ENCODE measurements at regions not wholly inside any gene's neighbourhood (a gene's known extent, or its start where the extent isn't known, plus 50 kb on each side); places are given as distances from the start of the nearest gene placed in this dataset.

GRCh38 chr9:111120526-111120925, 82.3 kb upstream of the LPAR1 start:
- TF ChIP-seq, protein P1, sequence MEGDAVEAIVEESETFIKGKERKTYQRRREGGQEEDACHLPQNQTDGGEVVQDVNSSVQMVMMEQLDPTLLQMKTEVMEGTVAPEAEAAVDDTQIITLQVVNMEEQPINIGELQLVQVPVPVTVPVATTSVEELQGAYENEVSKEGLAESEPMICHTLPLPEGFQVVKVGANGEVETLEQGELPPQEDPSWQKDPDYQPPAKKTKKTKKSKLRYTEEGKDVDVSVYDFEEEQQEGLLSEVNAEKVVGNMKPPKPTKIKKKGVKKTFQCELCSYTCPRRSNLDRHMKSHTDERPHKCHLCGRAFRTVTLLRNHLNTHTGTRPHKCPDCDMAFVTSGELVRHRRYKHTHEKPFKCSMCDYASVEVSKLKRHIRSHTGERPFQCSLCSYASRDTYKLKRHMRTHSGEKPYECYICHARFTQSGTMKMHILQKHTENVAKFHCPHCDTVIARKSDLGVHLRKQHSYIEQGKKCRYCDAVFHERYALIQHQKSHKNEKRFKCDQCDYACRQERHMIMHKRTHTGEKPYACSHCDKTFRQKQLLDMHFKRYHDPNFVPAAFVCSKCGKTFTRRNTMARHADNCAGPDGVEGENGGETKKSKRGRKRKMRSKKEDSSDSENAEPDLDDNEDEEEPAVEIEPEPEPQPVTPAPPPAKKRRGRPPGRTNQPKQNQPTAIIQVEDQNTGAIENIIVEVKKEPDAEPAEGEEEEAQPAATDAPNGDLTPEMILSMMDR (IDR thresholded peaks at IDR 0.05): no peak
- Histone ChIP-seq H3K27me3 (no peaks in the 10 kb centered on the region), H3K4me1 (no peaks in the 10 kb centered on the region), H3K9me3 (peaks cover 0 to 16% (median 0%) of the 10 kb centered on the region in 3 donors), H3K36me3 (replicated peaks in 1 of 2; ENCODE audit: insufficient read depth in 1 of 2, low read depth in 2 of 2) (no peaks in the 10 kb centered on the region), H3K27ac (no peak overlapping the region), H3K4me3 (no peak overlapping the region)
- no peak for ATAC-seq
- no peak for DNase-seq
- 61 to 62% methylated on average over 4 of the region's 4 CpGs for WGBS, 2 donors
- intact Hi-C loops (cut with DNase I): no loop called here

DNA sequence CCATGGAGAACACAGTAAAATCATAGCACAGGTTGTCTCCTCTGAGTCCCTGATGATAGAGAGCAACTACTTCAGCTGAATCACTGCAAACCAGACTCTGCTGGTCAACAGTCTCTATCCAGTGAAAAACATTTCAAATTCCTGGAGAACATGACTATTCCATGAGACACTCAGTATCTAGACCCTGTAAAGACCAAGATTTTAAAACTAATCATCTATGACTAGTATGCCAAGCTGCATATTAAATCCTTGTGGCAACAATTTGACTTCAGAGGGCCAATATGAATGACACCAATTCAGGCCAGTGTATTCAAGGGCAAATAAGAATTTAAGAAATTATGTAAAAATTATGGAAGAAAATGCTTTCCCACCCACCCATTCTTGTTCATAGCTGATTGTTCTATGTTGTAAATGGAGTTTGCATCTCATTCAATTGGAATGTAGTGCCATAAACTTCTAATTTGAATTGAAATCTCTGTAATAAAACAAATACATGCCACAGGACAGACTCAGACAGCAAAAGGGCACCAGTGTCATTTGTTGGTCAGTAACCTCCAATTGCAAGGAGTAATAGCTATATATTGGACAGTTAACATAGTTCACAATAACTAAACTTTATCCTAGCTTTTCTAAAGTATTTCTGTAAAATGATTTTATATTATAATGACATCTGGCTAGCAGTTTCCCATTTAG, 80.1 kb upstream of the LPAR1 start:
- H3K36me3 ChIP-seq (replicated peaks in 1 of 2; ENCODE audit: insufficient read depth in 1 of 2, low read depth in 2 of 2): no peaks in the 10 kb centered on the region
- no peaks in the 10 kb centered on the region for H3K27me3 ChIP-seq
- intact Hi-C loops (cut with DNase I): no loop called here
- no peaks in the 10 kb centered on the region for H3K4me1 ChIP-seq
- ATAC-seq: no peak
- no peak overlapping the region for H3K27ac ChIP-seq
- no peak overlapping the region for H3K4me3 ChIP-seq
- peaks cover 0 to 16% (median 0%) of the 10 kb centered on the region in 3 donors for H3K9me3 ChIP-seq
- no peak for DNase-seq
- no peak for TF ChIP-seq POLR2A (IDR thresholded peaks at IDR 0.05)
- TF ChIP-seq, protein P1 (IDR thresholded peaks at IDR 0.05): no peak

- no peak for TF ChIP-seq POLR2A (IDR thresholded peaks at IDR 0.05)
- TF ChIP-seq, protein P1 (IDR thresholded peaks at IDR 0.05): no peak
- intact Hi-C loops (cut with DNase I): no loop called here
Observed at GRCh38 chr9:111114486-111114885, 76.2 kb upstream of the LPAR1 start.

DNA sequence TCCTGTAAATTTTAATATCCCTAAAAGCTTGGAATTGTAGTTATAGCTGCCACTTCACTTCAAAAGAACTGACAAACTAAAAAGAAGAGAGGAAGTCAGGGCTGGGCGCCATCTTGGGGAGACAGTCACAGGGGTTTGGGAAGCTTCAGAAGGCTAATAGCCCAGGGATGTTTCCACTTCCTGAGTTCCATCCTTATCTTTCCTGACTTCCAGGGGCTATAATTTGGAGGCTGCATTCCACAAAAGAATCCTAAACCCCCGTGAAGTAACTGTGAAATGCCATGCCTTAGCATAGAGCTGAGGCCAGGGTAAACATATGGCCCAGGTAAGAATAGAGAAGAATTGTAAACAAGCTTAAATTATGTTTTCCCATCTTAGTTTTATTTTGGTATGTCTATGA, 75.4 kb upstream of the LPAR1 start:
- H3K36me3 ChIP-seq (replicated peaks in 1 of 2; ENCODE audit: insufficient read depth in 1 of 2, low read depth in 2 of 2): no peaks in the 10 kb centered on the region
- ATAC-seq (no peak), DNase-seq (no peak)
- intact Hi-C loops (cut with DNase I): no loop called here
- no peak overlapping the region for H3K4me3 ChIP-seq
- H3K9me3 ChIP-seq: no peaks in the 10 kb centered on the region
- TF ChIP-seq POLR2A (IDR thresholded peaks at IDR 0.05): no peak
- TF ChIP-seq, protein P1 (IDR thresholded peaks at IDR 0.05): no peak
- no peak overlapping the region for H3K27ac ChIP-seq
- no peaks in the 10 kb centered on the region for H3K4me1 ChIP-seq
- no peaks in the 10 kb centered on the region for H3K27me3 ChIP-seq
- WGBS, 2 donors: 82 to 92% methylated on average over 2 of the region's 2 CpGs

More at GRCh38 chr9:111114486-111114885, 76.2 kb upstream of the LPAR1 start:
- WGBS, 2 donors: 45 to 51% methylated on average over 1 of the region's 1 CpG
- Histone ChIP-seq H3K4me3 (no peak overlapping the region), H3K27me3 (no peaks in the 10 kb centered on the region), H3K9me3 (peaks cover 0 to 2% (median 0%) of the 10 kb centered on the region in 3 donors), H3K27ac (no peak overlapping the region), H3K36me3 (replicated peaks in 1 of 2; ENCODE audit: insufficient read depth in 1 of 2, low read depth in 2 of 2) (no peaks in the 10 kb centered on the region), H3K4me1 (no peaks in the 10 kb centered on the region)
- ATAC-seq: no peak
- no peak for DNase-seq

DNA sequence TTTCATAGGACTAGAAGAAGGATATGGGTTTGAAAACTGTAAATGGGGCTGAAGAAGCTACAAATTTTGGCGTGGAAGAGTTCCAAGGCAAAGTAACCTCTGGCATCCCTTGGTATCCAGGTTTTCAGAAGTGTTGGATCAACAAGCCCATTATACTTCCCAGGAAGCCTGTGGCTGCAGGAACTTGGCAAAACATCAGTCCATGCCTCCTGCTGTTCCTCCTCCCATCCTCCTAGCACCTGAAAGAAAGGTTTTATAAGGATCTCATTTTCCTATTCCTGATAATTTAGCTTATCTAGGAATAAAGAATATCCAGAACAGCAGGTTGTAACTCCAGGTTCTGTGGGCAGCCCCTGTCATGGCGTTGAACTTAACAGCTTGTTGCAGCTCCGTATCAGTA, 72.5 kb upstream of the LPAR1 start:
- WGBS, 2 donors: 70 to 77% methylated on average over 3 of the region's 3 CpGs
- Histone ChIP-seq H3K36me3 (replicated peaks in 1 of 2; ENCODE audit: insufficient read depth in 1 of 2, low read depth in 2 of 2) (no peaks in the 10 kb centered on the region), H3K4me3 (no peak overlapping the region), H3K9me3 (no peaks in the 10 kb centered on the region), H3K4me1 (no peaks in the 10 kb centered on the region), H3K27me3 (no peaks in the 10 kb centered on the region), H3K27ac (no peak overlapping the region)
- intact Hi-C loops (cut with DNase I): no loop called here
- ATAC-seq: no peak
- DNase-seq: no peak
- TF ChIP-seq POLR2A (IDR thresholded peaks at IDR 0.05): no peak
- TF ChIP-seq, protein P1 (IDR thresholded peaks at IDR 0.05): no peak

Data from body of pancreas (tissue), 4 donors.